NCI-H1694 (cell line): ENCODE measurements at regions not wholly inside any gene's neighbourhood (a gene's known extent, or its start where the extent isn't known, plus 50 kb on each side); places are given as distances from the start of the nearest gene placed in this dataset.
"Not testable (repeated sequence)": the region's sequence is repeated elsewhere in the genome, so short reads cannot be mapped to it uniquely, and the experiment has no call there.

Experiments
- DNase-seq: peaks from one replicate; lab custom pipeline; 2025; lab: John Stamatoyannopoulos, UW

GRCh38 chr2:7379799-7380198 is 462.6 kb downstream of the RNF144A start:
- no peak for DNase-seq

GRCh38 chr2:7384773-7385349 is 467.6 kb downstream of the RNF144A start:
- DNase-seq: no peak

- DNase-seq: not testable (repeated sequence)
These were observed 473.1 kb downstream of the RNF144A start for GRCh38 chr2:7390311-7390710.

GRCh38 chr2:7392076-7392787 is 475.0 kb downstream of the RNF144A start:
- DNase-seq: no peak

- no peak for DNase-seq
These were observed 477.0 kb downstream of the RNF144A start for GRCh38 chr2:7394195-7394594.

- no peak for DNase-seq
These were observed 483.4 kb downstream of the RNF144A start for GRCh38 chr2:7400628-7401027.

- no peak for DNase-seq
These were observed 486.0 kb downstream of the RNF144A start for GRCh38 chr2:7403092-7403775.

GRCh38 chr2:7405861-7406715 is 488.9 kb downstream of the RNF144A start:
- no peak for DNase-seq

GRCh38 chr2:7407001-7407400 is 489.8 kb downstream of the RNF144A start:
- DNase-seq: no peak

GRCh38 chr2:7407906-7408680 is 490.9 kb downstream of the RNF144A start:
- no peak for DNase-seq

GRCh38 chr2:7411691-7412090 is 494.5 kb downstream of the RNF144A start:
- DNase-seq: no peak

GRCh38 chr2:7417845-7418742 is 500.9 kb downstream of the RNF144A start:
- DNase-seq: no peak

- DNase-seq: no peak
These were observed 502.0 kb downstream of the RNF144A start for GRCh38 chr2:7419186-7419585.

- no peak for DNase-seq
These were observed 502.7 kb downstream of the RNF144A start for GRCh38 chr2:7419814-7420311.

GRCh38 chr2:7420530-7420929 is 503.3 kb downstream of the RNF144A start:
- no peak for DNase-seq

- peak; percentile 83 for DNase-seq
These were observed 507.3 kb downstream of the RNF144A start for GRCh38 chr2:7424481-7424880.

- DNase-seq: peak; percentile 96
These were observed 510.3 kb downstream of the RNF144A start for GRCh38 chr2:7427293-7428060.

GRCh38 chr2:7428454-7429204 is 511.4 kb downstream of the RNF144A start:
- DNase-seq: no peak

GRCh38 chr2:7429733-7430132 is 512.5 kb downstream of the RNF144A start:
- no peak for DNase-seq
